ENCODE measurements at regions not wholly inside any gene's neighbourhood (a gene's known extent, or its start where the extent isn't known, plus 50 kb on each side); places are given as distances from the start of the nearest gene placed in this dataset.

DNA sequence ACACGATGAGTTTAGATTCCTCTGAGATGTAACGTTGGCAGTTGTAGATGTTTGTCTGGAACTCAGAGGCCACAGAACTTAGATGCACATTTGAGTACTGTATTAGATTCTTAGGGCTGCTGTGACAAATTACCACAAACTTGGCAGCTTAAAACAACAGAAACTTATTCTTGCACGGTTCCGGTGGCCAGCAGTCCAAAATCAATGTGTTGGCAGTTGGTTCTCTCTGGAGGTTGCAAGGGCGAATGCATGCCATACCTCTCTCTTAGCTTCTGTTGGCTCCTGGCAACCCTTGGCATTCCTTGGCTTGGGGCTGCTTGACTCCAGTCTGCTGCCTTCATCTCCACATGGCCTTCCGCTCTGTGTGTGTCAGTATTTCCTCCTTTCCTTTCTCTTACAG is 118.9 kb downstream of the C12orf75 start:
- ATAC-seq (ENCODE audit: poor library complexity) (no peak), DNase-seq (no peak)
- peaks cover 30% of the 10 kb centered on the region for H3K27me3 Mint-ChIP-seq
- intact Hi-C loops (cut with DNase I, micrococcal nuclease), result no loop called here
- Histone ChIP-seq H3K27ac (ENCODE audit: low read depth in 1 of 2, low read length in 2 of 2) (no peak overlapping the region), H3K4me1 (ENCODE audit: insufficient read depth, low read length) (no peaks in the 10 kb centered on the region), H3K27me3 (ENCODE audit: control insufficient read depth in 1 of 2, insufficient read depth in 2 of 2, low read length in 2 of 2) (peaks cover 0 to 6% of the 10 kb centered on the region in 2 experiments), H3K9me3 (ENCODE audit: control insufficient read depth in 1 of 2, insufficient read depth in 1 of 2, low read length in 2 of 2) (no peaks in the 10 kb centered on the region), H3K36me3 (ENCODE audit: insufficient read depth, low read length) (no peaks in the 10 kb centered on the region), H3K4me3 (ENCODE audit: low read length) (no peak overlapping the region)
- H3K27ac Mint-ChIP-seq, result no peak overlapping the region
- ChIA-PET POLR2A (no interaction called here), CTCF (no interaction called here)
- H3K36me3 Mint-ChIP-seq (ENCODE audit: low read depth), result no peaks in the 10 kb centered on the region
- H3K4me1 Mint-ChIP-seq (ENCODE audit: low read depth), result no peaks in the 10 kb centered on the region
- TF ChIP-seq, protein P1, sequence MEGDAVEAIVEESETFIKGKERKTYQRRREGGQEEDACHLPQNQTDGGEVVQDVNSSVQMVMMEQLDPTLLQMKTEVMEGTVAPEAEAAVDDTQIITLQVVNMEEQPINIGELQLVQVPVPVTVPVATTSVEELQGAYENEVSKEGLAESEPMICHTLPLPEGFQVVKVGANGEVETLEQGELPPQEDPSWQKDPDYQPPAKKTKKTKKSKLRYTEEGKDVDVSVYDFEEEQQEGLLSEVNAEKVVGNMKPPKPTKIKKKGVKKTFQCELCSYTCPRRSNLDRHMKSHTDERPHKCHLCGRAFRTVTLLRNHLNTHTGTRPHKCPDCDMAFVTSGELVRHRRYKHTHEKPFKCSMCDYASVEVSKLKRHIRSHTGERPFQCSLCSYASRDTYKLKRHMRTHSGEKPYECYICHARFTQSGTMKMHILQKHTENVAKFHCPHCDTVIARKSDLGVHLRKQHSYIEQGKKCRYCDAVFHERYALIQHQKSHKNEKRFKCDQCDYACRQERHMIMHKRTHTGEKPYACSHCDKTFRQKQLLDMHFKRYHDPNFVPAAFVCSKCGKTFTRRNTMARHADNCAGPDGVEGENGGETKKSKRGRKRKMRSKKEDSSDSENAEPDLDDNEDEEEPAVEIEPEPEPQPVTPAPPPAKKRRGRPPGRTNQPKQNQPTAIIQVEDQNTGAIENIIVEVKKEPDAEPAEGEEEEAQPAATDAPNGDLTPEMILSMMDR (IDR thresholded peaks at IDR 0.05), result no peak
- no peak overlapping the region for H3K4me3 Mint-ChIP-seq
- no peaks in the 10 kb centered on the region for H3K9me3 Mint-ChIP-seq

DNA sequence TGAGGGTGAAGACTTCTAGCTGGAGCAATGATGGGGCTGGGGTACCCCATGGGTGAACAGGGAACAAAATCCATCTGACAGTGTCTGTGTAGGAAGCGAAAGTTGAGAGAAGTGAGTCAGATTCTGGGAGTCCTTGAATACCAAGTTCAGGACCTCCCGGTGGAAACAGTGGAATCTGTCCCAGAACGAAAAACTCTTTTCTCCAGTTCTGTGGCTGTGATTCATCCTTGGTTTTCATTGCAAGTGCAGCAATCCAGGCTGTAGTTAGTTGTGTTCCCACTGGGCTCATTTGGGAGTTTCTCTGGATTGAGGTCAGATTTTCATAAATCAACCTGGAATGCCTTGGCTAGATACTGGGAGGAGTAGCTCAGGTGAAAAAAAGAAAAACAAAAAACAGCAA is 120.7 kb downstream of the C12orf75 start:
- TF ChIP-seq, protein P1 (IDR thresholded peaks at IDR 0.05), result no peak

DNA sequence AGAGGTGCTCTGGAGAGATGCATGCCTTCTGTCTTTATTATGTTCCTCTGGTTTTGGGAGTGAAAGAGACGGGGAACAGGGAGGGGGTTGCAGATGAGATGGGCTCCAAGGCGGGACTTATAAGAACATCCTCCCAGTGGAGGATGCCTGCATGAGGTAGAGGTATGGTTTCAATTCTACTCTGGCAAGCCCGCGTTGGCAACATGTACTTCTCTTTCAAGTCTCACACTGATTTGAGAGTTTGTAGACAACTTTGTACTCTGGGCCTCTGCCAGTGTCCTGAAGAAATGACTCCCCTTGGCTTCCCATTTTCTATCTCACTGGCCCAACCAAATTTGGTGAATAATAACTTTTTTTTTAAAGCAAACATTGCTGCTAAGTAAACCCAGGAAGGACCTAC is 121.3 kb downstream of the C12orf75 start:
- ATAC-seq (ENCODE audit: poor library complexity), result no peak
- intact Hi-C loops (cut with DNase I, micrococcal nuclease), result no loop called here
- ChIA-PET CTCF (no interaction called here), POLR2A (no interaction called here)
- Mint-ChIP-seq H3K4me1 (ENCODE audit: low read depth) (no peaks in the 10 kb centered on the region), H3K9me3 (no peaks in the 10 kb centered on the region), H3K36me3 (ENCODE audit: low read depth) (no peaks in the 10 kb centered on the region), H3K4me3 (no peak overlapping the region), H3K27me3 (peaks cover 22% of the 10 kb centered on the region), H3K27ac (no peak overlapping the region)
- Histone ChIP-seq H3K4me1 (ENCODE audit: insufficient read depth, low read length) (no peaks in the 10 kb centered on the region), H3K4me3 (ENCODE audit: low read length) (no peak overlapping the region), H3K9me3 (ENCODE audit: control insufficient read depth in 1 of 2, insufficient read depth in 1 of 2, low read length in 2 of 2) (no peaks in the 10 kb centered on the region), H3K27me3 (ENCODE audit: control insufficient read depth in 1 of 2, insufficient read depth in 2 of 2, low read length in 2 of 2) (no peaks in the 10 kb centered on the region), H3K36me3 (ENCODE audit: insufficient read depth, low read length) (no peaks in the 10 kb centered on the region), H3K27ac (ENCODE audit: low read depth in 1 of 2, low read length in 2 of 2) (no peak overlapping the region)
- no peak for DNase-seq
- TF ChIP-seq, protein P1 (IDR thresholded peaks at IDR 0.05), result no peak

More for the DNA sequence above, 120.7 kb downstream of the C12orf75 start:
- H3K27ac ChIP-seq (ENCODE audit: low read depth in 1 of 2, low read length in 2 of 2), result no peak overlapping the region
- DNase-seq, result no peak
- ATAC-seq (ENCODE audit: poor library complexity), result no peak
- no peaks in the 10 kb centered on the region for H3K9me3 ChIP-seq (ENCODE audit: control insufficient read depth in 1 of 2, insufficient read depth in 1 of 2, low read length in 2 of 2)
- H3K36me3 ChIP-seq (ENCODE audit: insufficient read depth, low read length), result no peaks in the 10 kb centered on the region
- H3K4me1 ChIP-seq (ENCODE audit: insufficient read depth, low read length), result no peaks in the 10 kb centered on the region
- H3K9me3 Mint-ChIP-seq, result no peaks in the 10 kb centered on the region
- ChIA-PET POLR2A (no interaction called here), CTCF (no interaction called here)
- intact Hi-C loops (cut with DNase I, micrococcal nuclease), result no loop called here
- no peak overlapping the region for H3K4me3 Mint-ChIP-seq
- H3K27me3 Mint-ChIP-seq, result peaks cover 24% of the 10 kb centered on the region
- H3K4me1 Mint-ChIP-seq (ENCODE audit: low read depth), result no peaks in the 10 kb centered on the region
- no peak overlapping the region for H3K27ac Mint-ChIP-seq
- no peak overlapping the region for H3K4me3 ChIP-seq (ENCODE audit: low read length)
- H3K36me3 Mint-ChIP-seq (ENCODE audit: low read depth), result no peaks in the 10 kb centered on the region
- no peaks in the 10 kb centered on the region for H3K27me3 ChIP-seq (ENCODE audit: control insufficient read depth in 1 of 2, insufficient read depth in 2 of 2, low read length in 2 of 2)

Data from CD4-positive, alpha-beta T cell (primary cell).